ENCODE measurements at regions not wholly inside any gene's neighbourhood (a gene's known extent, or its start where the extent isn't known, plus 50 kb on each side); places are given as distances from the start of the nearest gene placed in this dataset.

GRCh38 chr17:74099442-74100340 is 103.8 kb upstream of the RPL38 start:
- Histone ChIP-seq H3K36me3 (no peaks in the 10 kb centered on the region), H3K27ac (peak overlapping the region; percentile 86), H3K9me3 (ENCODE audit: severe bottlenecking) (no peaks in the 10 kb centered on the region), H3K27me3 (ENCODE audit: insufficient read depth, low read depth, severe bottlenecking) (no peaks in the 10 kb centered on the region), H3K4me3 (ENCODE audit: low read depth, low read length) (no peak overlapping the region)
- no peak for DNase-seq
- no peak for TF ChIP-seq CTCF (IDR thresholded peaks at IDR 0.05; ENCODE audit: low read depth, low read length)

- Histone ChIP-seq H3K27me3 (ENCODE audit: insufficient read depth, low read depth, severe bottlenecking) (no peaks in the 10 kb centered on the region), H3K27ac (no peak overlapping the region), H3K36me3 (no peaks in the 10 kb centered on the region; the same call in 1 of the 2 replicates), H3K4me3 (ENCODE audit: low read depth, low read length) (no peak overlapping the region), H3K9me3 (ENCODE audit: severe bottlenecking) (peaks cover 6% of the 10 kb centered on the region)
- TF ChIP-seq CTCF (IDR thresholded peaks at IDR 0.05; ENCODE audit: low read depth, low read length), result no peak
- no peak for DNase-seq
Measured at GRCh38 chr17:74104921-74105320, 98.6 kb upstream of the RPL38 start.

- Histone ChIP-seq H3K36me3 (peaks cover 10% of the 10 kb centered on the region), H3K9me3 (ENCODE audit: severe bottlenecking) (peaks cover 16% of the 10 kb centered on the region), H3K27ac (peak overlapping the region; percentile 98), H3K4me3 (ENCODE audit: low read depth, low read length) (no peak overlapping the region), H3K27me3 (ENCODE audit: insufficient read depth, low read depth, severe bottlenecking) (no peaks in the 10 kb centered on the region)
- no peak for TF ChIP-seq CTCF (IDR thresholded peaks at IDR 0.05; ENCODE audit: low read depth, low read length)
- DNase-seq, result no peak
Measured at GRCh38 chr17:74107107-74107506, 96.4 kb upstream of the RPL38 start.

GRCh38 chr17:74108126-74108705 is 95.3 kb upstream of the RPL38 start:
- Histone ChIP-seq H3K36me3 (peaks cover 10% of the 10 kb centered on the region), H3K27me3 (ENCODE audit: insufficient read depth, low read depth, severe bottlenecking) (no peaks in the 10 kb centered on the region), H3K27ac (peak overlapping the region; percentile 98), H3K9me3 (ENCODE audit: severe bottlenecking) (peaks cover 26% of the 10 kb centered on the region), H3K4me3 (ENCODE audit: low read depth, low read length) (peak overlapping the region; percentile 50)
- no peak for TF ChIP-seq CTCF (IDR thresholded peaks at IDR 0.05; ENCODE audit: low read depth, low read length)
- peak; percentile 97 for DNase-seq

- DNase-seq, result no peak
- H3K4me3 ChIP-seq (ENCODE audit: low read depth, low read length), result no peak overlapping the region
- H3K36me3 ChIP-seq, result peaks cover 10% of the 10 kb centered on the region
- peaks cover 26% of the 10 kb centered on the region for H3K9me3 ChIP-seq (ENCODE audit: severe bottlenecking)
- no peaks in the 10 kb centered on the region for H3K27me3 ChIP-seq (ENCODE audit: insufficient read depth, low read depth, severe bottlenecking)
- H3K27ac ChIP-seq, result peak overlapping the region; percentile 98
- no peak for TF ChIP-seq CTCF (IDR thresholded peaks at IDR 0.05; ENCODE audit: low read depth, low read length)
Measured at GRCh38 chr17:74110467-74110866, 93.0 kb upstream of the RPL38 start.
